IMR-90 (cell line): ENCODE measurements at regions not wholly inside any gene's neighbourhood (a gene's known extent, or its start where the extent isn't known, plus 50 kb on each side); places are given as distances from the start of the nearest gene placed in this dataset.
A peak's percentile ranks its signal among the peaks of the same experiment; 100 is the strongest.

Source experiments
- ATAC-seq: fragments of 200-7000 bp; cut with Tn5 transposase; 2 replicates; pipeline ENCODE4 v1.9.1; 2020; ENCODE audit warnings: low read depth, mild to moderate bottlenecking, moderate library complexity
- BruUV-seq: library from RNA; stranded (reverse); fragments of 400-500 nt; replicated peaks from 2 replicates; lab custom pipeline; 2021; lab: Mats Ljungman, UMichigan
- CTCF ChIA-PET: fragments of 300-600 bp; formaldehyde crosslinking; extraction: SDS; loops from one replicate; lab custom pipeline; 2021; ENCODE audit warnings: antibody characterized with exemption; lab: Yijun Ruan, JAX
- POLR2A ChIA-PET: fragments of 300-600 bp; sonication (Branson Sonifier 250); formaldehyde crosslinking; loops from one replicate; lab custom pipeline; 2022; ENCODE audit warnings: antibody characterized with exemption; ENCODE audit not compliant: unreplicated experiment; lab: Charles Lee
- DNase-seq: peaks from one replicate; pipeline ENCODE4 v3.0.0; 2013
- H2AFZ ChIP-seq: replicated peaks from 2 replicates; pipeline ENCODE3; 2013; ENCODE audit warnings: low read length, mild to moderate bottlenecking; ENCODE audit not compliant: poor library complexity
- H2AK5ac ChIP-seq: 2 replicates; pipeline ENCODE4 v1.6.1; 2013; ENCODE audit warnings: low read depth, low read length, inconsistent platforms
- H2AK9ac ChIP-seq: replicated peaks from 2 replicates; pipeline ENCODE3; 2013; ENCODE audit warnings: mild to moderate bottlenecking, low read depth, low read length, moderate library complexity; ENCODE audit not compliant: poor library complexity
- H2BK120ac ChIP-seq: 2 replicates; pipeline ENCODE4 v1.6.1; 2013; ENCODE audit warnings: low read depth, low read length, inconsistent platforms
- H2BK15ac ChIP-seq: 3 replicates; pipeline ENCODE4 v1.6.1; 2013; ENCODE audit warnings: low read depth, low read length, inconsistent platforms
- H2BK20ac ChIP-seq: 2 replicates; pipeline ENCODE4 v1.6.1; 2013; ENCODE audit warnings: low read depth, mild to moderate bottlenecking, inconsistent platforms, low read length, moderate library complexity
- H2BK5ac ChIP-seq: 2 replicates; pipeline ENCODE4 v1.6.1; 2013; ENCODE audit warnings: mild to moderate bottlenecking, low read depth, low read length, inconsistent platforms; ENCODE audit not compliant: poor library complexity, severe bottlenecking
- H3K14ac ChIP-seq: replicated peaks from 2 replicates; pipeline ENCODE4 v1.6.1; 2013; ENCODE audit warnings: low read depth, low read length, inconsistent platforms
- H3K18ac ChIP-seq: 2 replicates; pipeline ENCODE4 v1.6.1; 2013; ENCODE audit warnings: low read depth, low read length, control low read depth
- H3K23ac ChIP-seq: 2 replicates; pipeline ENCODE4 v1.6.1; 2013; ENCODE audit warnings: low read depth, low read length, inconsistent platforms
- H3K27ac ChIP-seq: 2 replicates; pipeline ENCODE4 v1.5.1; 2013; ENCODE audit warnings: mild to moderate bottlenecking, control low read depth, low read length; ENCODE audit not compliant: insufficient read depth
- H3K27me3 ChIP-seq: 2 replicates; pipeline ENCODE4 v1.6.1; 2013; ENCODE audit warnings: low read length; ENCODE audit not compliant: control insufficient read depth, insufficient read depth
- H3K36me3 ChIP-seq: 2 replicates; pipeline ENCODE4 v1.6.1; 2013; ENCODE audit warnings: low read length, mixed read lengths; ENCODE audit not compliant: control insufficient read depth, insufficient read depth
- H3K4ac ChIP-seq: 2 replicates; pipeline ENCODE4 v1.6.1; 2013; ENCODE audit warnings: low read depth, low read length, inconsistent platforms
- H3K4me1 ChIP-seq: 2 replicates; pipeline ENCODE4 v1.6.1; 2013; ENCODE audit warnings: low read length, mixed read lengths; ENCODE audit not compliant: control insufficient read depth, insufficient read depth
- H3K4me2 ChIP-seq: 2 replicates; pipeline ENCODE4 v1.6.1; 2013; ENCODE audit warnings: low read depth, mild to moderate bottlenecking, control low read depth, low read length, moderate library complexity
- H3K4me3 ChIP-seq: 2 replicates; pipeline ENCODE4 v1.5.1; 2013; ENCODE audit warnings: low read depth, mild to moderate bottlenecking, control low read depth, low read length, moderate library complexity; ENCODE audit not compliant: insufficient read depth
- H3K56ac ChIP-seq: 2 replicates; pipeline ENCODE4 v1.6.1; 2013; ENCODE audit warnings: low read length, inconsistent platforms; ENCODE audit not compliant: insufficient read depth; ENCODE audit errors: extremely low read depth
- H3K79me1 ChIP-seq, 2 experiments: 2 replicates each; pipeline ENCODE4 v1.6.1; 2013; ENCODE audit warnings: low read length in 2 of 2, inconsistent platforms in 1 of 2, low read depth in 1 of 2
- H3K9ac ChIP-seq: 2 replicates; pipeline ENCODE4 v1.6.1; 2013; ENCODE audit warnings: low read depth, low read length, control low read depth
- H3K9me1 ChIP-seq: 2 replicates; pipeline ENCODE4 v1.6.1; 2013; ENCODE audit warnings: low read length, inconsistent platforms; ENCODE audit not compliant: insufficient read depth
- H3K9me3 ChIP-seq: 2 replicates; pipeline ENCODE4 v1.6.1; 2013; ENCODE audit warnings: low read length; ENCODE audit not compliant: control insufficient read depth, insufficient read depth
- H4K20me1 ChIP-seq: 2 replicates; pipeline ENCODE4 v1.6.1; 2013; ENCODE audit warnings: low read length, inconsistent platforms; ENCODE audit not compliant: insufficient read depth
- H4K5ac ChIP-seq: 2 replicates; pipeline ENCODE4 v1.6.1; 2013; ENCODE audit warnings: mild to moderate bottlenecking, low read depth, low read length, control low read depth
- H4K8ac ChIP-seq, 2 experiments: 2 replicates each; pipeline ENCODE4 v1.6.1; 2013; ENCODE audit warnings: low read depth in 2 of 2, low read length in 2 of 2, control low read depth in 1 of 2, inconsistent platforms in 1 of 2
- H4K91ac ChIP-seq: 2 replicates; pipeline ENCODE4 v1.6.1; 2013; ENCODE audit warnings: low read depth, low read length, inconsistent platforms; ENCODE audit not compliant: insufficient read depth
- SMC3 ChIP-seq: fragments of 150-350 bp; IDR thresholded peaks from 2 replicates; pipeline ENCODE4 v1.6.1; 2016; ENCODE audit warnings: low read depth, mild to moderate bottlenecking, antibody characterized with exemption, low read length, moderate library complexity
- WGBS, 2 experiments: methylation state at CpG; one replicate each; pipeline versions ENCODE4 v1.1.5 to v1.1.7; 2013; ENCODE audit warnings: missing lambda C conversion rate in 2 of 2; ENCODE audit not compliant: insufficient read length in 1 of 2; ENCODE audit errors: extremely low coverage in 2 of 2; 5-methylcytosine and 5-hydroxymethylcytosine counted together
- dilution Hi-C: fragments of 300-500 bp; cut with HindIII; formaldehyde crosslinking; loops from one replicate; pipeline ENCODE4 v1.14.3; 2018; ENCODE audit warnings: low sequenced_read_pairs; ENCODE audit not compliant: unreplicated experiment
- in situ Hi-C: fragments of 300-500 bp; cut with MboI; formaldehyde crosslinking; loops from 3 replicates; pipeline ENCODE4 v1.14.3; 2019; ENCODE audit warnings: low sequenced_read_pairs, inconsistent platforms, mixed read lengths
- intact Hi-C: fragments of 100-400 bp; cut with micrococcal nuclease; formaldehyde crosslinking; loops from 2 replicates; pipeline ENCODE4 v1.10.0; 2022

- no peak overlapping the region for H2AFZ ChIP-seq
- H3K9me1 ChIP-seq: peaks cover 11% of the 10 kb centered on the region
- no peak overlapping the region for H3K4me2 ChIP-seq
- no peaks in the 10 kb centered on the region for H3K36me3 ChIP-seq
- intact Hi-C loops (no loop called here), dilution Hi-C loops (no loop called here), in situ Hi-C loops (loop anchor here (25.0 kb wide), 1 partner anchor 543 kb away; no protein-coding TSS in a partner anchor)
- H3K79me1 ChIP-seq: no peaks in the 10 kb centered on the region
- no peak for ATAC-seq
- no peak overlapping the region for H2BK5ac ChIP-seq
- H3K4me1 ChIP-seq: peaks cover 18% of the 10 kb centered on the region
- H3K4ac ChIP-seq: no peak overlapping the region
- H3K23ac ChIP-seq: no peak overlapping the region
- DNase-seq: peak; percentile 25
- H4K8ac ChIP-seq: no peak overlapping the region
- no peak overlapping the region for H3K56ac ChIP-seq
- no peak overlapping the region for H2AK5ac ChIP-seq
- H4K91ac ChIP-seq: no peak overlapping the region
- no CpG with 5 or more reads among the region's 3 CpGs for WGBS, 2 experiments
- no peak overlapping the region for H3K18ac ChIP-seq
- no peak overlapping the region for H3K4me3 ChIP-seq
- ChIA-PET CTCF (interaction anchor here (0.7 to 0.9 kb wide), 2 partner anchors 274 to 1186 kb away, joined by 3 read pairs; no protein-coding TSS in a partner anchor), POLR2A (no interaction called here)
- no peaks in the 10 kb centered on the region for H3K9me3 ChIP-seq
- H3K9ac ChIP-seq: no peak overlapping the region
- no peak overlapping the region for H2AK9ac ChIP-seq
- no peak overlapping the region for H3K27ac ChIP-seq
- no TSS peak for BruUV-seq
- H3K27me3 ChIP-seq: no peaks in the 10 kb centered on the region
- H3K14ac ChIP-seq: no peak overlapping the region
- H4K20me1 ChIP-seq: no peaks in the 10 kb centered on the region
- no peak overlapping the region for H4K5ac ChIP-seq
- no peak overlapping the region for H2BK120ac ChIP-seq
- no peak for TF ChIP-seq SMC3
- no peak overlapping the region for H2BK15ac ChIP-seq
- no peak overlapping the region for H2BK20ac ChIP-seq
Observed at GRCh38 chr2:217705461-217705860, 297.3 kb downstream of the TNS1 start.
